ENCODE measurements at regions not wholly inside any gene's neighbourhood (a gene's known extent, or its start where the extent isn't known, plus 50 kb on each side); places are given as distances from the start of the nearest gene placed in this dataset.
A peak's percentile ranks its signal among the peaks of the same experiment; 100 is the strongest.

DNA sequence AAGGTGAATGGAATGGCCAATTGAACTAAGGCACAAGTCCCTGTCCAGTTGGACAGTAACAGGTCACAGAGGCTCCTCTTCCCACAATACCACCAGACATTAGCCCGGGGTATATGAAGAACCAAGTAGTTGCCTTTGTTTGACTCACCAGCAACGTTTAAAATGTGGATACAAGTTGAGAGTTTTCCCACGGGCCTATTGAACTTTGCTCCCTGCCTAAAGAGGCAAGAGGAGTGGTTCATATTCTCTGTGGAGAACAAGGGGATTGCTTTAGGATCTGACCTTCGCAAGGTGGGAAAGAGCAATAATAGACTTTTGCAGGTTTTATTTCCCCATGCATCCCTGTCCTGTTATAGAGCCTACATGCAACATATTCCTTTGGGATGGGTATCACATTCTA lies 177.2 kb downstream of the POU4F1 start:
- no peak for DNase-seq (ENCODE audit: low spot score)

GRCh38 chr13:78420814-78421213 lies 182.5 kb downstream of the POU4F1 start:
- peak; percentile 18 for DNase-seq (ENCODE audit: low spot score)

- DNase-seq (ENCODE audit: low spot score), result no peak
These were observed 189.3 kb downstream of the POU4F1 start for GRCh38 chr13:78413887-78414553.

- no peak for DNase-seq (ENCODE audit: low spot score)
These were observed 192.5 kb downstream of the POU4F1 start for GRCh38 chr13:78410847-78411246.

GRCh38 chr13:78410164-78410563 lies 193.2 kb downstream of the POU4F1 start:
- peak; percentile 61 for DNase-seq (ENCODE audit: low spot score)

DNA sequence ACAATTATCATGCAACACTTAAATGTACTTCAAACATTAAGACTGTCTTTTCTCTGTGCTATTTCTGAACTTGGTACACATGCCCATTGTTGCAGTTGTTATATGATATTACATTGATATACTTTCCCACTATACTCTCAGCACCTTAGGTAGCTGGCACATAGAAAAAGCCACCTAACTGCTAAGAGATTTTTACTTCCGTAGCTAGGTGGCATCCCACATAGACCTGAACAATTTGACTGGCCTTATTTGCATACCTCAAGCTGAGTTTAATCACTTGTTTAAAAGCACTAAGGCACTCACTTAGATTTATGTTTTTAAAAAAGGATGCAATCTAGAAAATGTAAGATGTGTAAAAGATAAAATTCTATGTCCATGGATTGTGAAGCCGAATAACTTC lies 194.2 kb downstream of the POU4F1 start:
- peak; percentile 42 for DNase-seq (ENCODE audit: low spot score)

DNA sequence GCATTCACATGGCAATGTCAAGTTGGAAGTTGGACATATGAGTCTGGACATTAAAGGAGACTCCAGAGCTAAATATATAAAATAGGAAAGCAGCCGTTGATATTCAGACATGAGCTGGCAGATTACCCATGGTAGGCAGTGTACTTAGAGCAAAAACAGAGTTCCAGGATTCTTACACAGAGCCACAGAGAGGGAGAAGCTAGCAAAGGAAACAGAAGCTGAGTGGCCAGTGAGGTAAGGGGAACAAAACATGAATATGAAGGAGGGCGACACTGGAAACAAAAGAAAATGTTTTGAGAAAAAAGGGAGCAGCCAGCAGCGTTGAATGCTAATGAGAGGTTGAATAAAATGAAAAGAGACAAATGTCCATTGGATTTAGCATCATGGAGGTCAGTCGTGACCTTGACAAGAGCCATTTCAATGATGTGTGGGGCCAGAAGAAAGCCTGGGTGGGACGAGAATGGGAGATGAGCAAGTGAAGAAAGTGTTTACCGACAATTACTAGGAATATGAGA lies 198.4 kb downstream of the POU4F1 start:
- DNase-seq (ENCODE audit: low spot score), result no peak

GRCh38 chr13:78402708-78403400 lies 200.5 kb downstream of the POU4F1 start:
- DNase-seq (ENCODE audit: low spot score), result no peak

GRCh38 chr13:78401873-78402707 lies 201.3 kb downstream of the POU4F1 start:
- DNase-seq (ENCODE audit: low spot score), result peak; percentile 18

DNA sequence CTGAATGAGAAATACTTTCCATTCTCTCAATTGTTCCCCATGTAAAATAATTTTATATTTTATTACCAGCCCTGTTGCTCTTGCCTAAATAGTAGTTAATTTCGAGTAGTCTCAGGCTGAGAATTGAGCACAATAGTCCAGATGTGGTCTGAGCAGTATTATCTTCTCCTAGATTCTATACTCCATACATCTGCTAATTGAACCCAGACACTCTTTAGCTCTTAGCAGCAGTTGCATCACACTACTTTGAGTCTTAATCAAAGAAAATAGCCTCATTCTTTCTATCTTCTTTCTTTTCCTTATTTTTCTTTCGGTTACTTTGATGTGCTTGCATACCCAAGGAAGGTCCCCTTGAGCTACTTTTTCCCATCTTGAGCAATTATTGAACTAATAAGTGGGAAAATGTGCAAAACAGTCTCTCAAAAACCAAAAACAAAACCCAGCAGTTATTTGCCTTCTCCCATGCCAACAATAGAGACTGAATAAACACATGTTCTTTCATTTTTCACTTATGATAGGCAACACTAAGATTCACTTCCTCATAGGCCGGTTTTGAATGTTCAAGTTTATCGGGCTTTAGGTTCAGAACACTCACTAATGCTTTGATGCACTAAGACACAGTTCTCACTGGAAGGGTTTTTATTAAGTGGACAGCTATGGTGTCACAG lies 204.5 kb downstream of the POU4F1 start:
- DNase-seq (ENCODE audit: low spot score), result no peak

- no peak for DNase-seq (ENCODE audit: low spot score)
These were observed 209.8 kb downstream of the POU4F1 start for GRCh38 chr13:78393286-78394142.

GRCh38 chr13:78383899-78384298 lies 219.5 kb downstream of the POU4F1 start:
- no peak for DNase-seq (ENCODE audit: low spot score)

GRCh38 chr13:78383071-78383484 lies 220.3 kb downstream of the POU4F1 start:
- DNase-seq (ENCODE audit: low spot score), result no peak

GRCh38 chr13:78382491-78382890 lies 220.9 kb downstream of the POU4F1 start:
- no peak for DNase-seq (ENCODE audit: low spot score)

DNA sequence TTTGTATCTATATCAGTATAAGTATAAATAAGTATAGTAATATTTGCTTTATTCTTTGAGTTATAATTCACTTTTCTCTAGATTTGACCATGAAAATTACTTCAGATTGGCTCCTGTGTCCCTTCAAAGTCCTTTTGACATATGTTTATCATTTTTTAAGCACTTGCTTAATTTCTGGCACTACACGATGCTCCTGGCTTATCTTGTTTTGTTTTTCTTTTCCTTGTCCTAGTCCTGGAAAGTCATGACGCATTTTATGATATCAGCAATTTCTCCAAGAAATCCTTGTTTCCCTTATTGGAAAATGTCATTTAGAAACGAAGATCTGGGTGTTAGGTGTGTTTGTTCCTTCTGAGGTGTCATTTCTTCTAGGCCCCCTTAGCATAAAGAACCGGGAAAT lies 226.5 kb downstream of the POU4F1 start:
- DNase-seq (ENCODE audit: low spot score), result no peak

DNA sequence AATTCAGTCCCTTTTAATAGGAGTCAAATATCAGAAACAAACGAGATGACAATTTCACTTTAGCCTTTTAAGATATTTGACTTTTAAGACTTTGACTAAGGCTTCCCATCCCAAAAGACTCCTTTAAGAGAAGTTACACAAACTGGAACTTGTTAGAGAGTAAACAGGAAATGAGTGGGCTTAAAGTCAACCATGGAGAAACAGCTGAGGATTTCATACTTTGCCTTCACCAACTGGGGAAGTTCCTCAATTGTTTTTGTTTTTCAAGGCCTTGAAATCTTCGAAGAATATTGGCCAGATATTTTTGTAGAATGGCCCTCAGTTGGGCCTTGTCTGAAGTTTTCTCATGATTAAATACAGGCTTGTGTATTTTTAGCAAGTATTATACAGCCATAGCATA lies 227.3 kb downstream of the POU4F1 start:
- no peak for DNase-seq (ENCODE audit: low spot score)

DNA sequence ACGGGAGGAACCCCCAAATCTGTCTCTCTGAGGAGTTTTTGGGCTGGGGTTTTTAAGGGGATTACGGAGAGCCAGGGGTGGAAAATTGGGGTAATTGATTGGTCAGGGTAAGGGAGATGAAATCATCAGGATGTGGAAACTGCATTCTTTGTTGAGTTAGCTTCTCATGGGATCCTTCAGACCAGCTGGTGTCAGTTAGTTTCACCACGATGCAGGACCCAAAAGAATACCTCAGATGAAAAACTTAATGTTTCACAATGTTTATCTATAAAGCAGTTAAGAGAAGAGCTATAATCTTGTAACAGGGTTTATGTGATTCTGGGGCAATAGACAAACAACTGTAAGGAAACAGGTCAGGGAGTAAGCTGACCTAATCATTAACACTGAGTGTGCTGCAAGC lies 230.8 kb downstream of the POU4F1 start:
- no peak for DNase-seq (ENCODE audit: low spot score)

- DNase-seq (ENCODE audit: low spot score), result no peak
These were observed 233.1 kb downstream of the POU4F1 start for GRCh38 chr13:78370231-78370630.

DNA sequence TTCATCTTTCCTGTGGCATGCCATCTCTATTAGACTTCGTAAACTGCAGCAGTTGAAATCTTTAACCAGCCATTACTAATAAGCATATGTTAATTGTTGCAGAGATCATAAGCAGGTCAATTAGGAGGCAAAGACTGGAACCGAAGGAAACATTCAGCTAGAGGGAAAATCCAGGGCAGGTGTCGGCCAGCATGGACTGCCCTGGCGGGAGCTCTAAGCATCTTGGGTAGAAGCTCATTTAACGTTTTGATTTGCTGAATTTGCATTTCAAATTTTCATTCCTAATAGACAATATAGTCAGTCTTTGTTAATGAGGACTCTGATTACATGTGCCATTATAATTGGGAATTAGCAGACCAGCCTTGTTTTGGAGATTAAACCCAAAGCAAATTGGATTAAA lies 238.6 kb downstream of the POU4F1 start:
- DNase-seq (ENCODE audit: low spot score), result no peak

DNA sequence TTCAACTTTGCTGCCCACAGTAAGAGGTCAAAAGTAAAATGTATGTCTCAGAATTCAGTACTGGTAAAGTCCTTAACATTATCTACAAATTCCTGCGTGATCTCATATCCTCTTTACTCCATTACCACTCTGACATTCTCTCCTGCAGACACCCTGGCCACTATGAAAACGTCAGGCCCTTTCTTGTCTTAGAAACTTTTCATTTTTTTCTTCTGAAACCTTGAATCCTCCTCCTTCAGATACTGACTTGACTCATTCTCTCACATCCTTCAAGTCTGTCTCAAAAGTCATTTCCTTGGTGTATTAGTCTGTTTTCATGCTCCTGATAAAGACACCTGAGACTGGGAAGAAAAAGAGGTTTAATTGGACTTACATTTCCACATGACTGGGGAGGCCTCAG lies 262.3 kb downstream of the POU4F1 start:
- no peak for DNase-seq (ENCODE audit: low spot score)

DNA sequence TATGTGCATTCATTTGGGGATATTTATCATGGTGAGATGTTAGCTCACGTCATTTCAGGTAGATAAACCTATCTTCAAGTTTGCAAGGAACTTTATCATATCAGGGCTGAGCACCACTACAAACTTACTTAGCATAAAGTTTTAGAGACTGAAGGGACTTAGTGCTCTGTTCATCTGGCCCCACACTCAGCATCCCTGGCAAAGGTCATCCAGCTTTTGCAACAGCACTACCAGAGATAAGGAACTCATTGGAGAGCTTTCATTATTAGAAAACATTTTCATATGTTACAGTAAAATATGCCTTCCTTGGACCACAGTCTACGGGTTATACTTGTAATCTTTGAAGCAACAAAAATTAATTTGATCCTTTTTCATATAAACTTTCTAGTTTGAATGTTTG lies 263.4 kb downstream of the POU4F1 start:
- no peak for DNase-seq (ENCODE audit: low spot score)
